IPS-15b (cell line): ENCODE measurements at regions not wholly inside any gene's neighbourhood (a gene's known extent, or its start where the extent isn't known, plus 50 kb on each side); places are given as distances from the start of the nearest gene placed in this dataset.
"Not testable (repeated sequence)": the region's sequence is repeated elsewhere in the genome, so short reads cannot be mapped to it uniquely, and the experiment has no call there.

ENCODE experiments used
- H3K27me3 ChIP-seq: one replicate; pipeline ENCODE4 v1.6.1; 2013; ENCODE audit warnings: low read length; ENCODE audit not compliant: control insufficient read depth, insufficient read depth
- H3K36me3 ChIP-seq: one replicate; pipeline ENCODE4 v1.6.1; 2013; ENCODE audit warnings: low read length; ENCODE audit not compliant: control insufficient read depth, insufficient read depth
- H3K4me1 ChIP-seq: one replicate; pipeline ENCODE4 v1.6.1; 2013; ENCODE audit warnings: mild to moderate bottlenecking, low read length; ENCODE audit not compliant: control insufficient read depth, insufficient read depth
- H3K4me3 ChIP-seq: one replicate; pipeline ENCODE4 v1.5.1; 2013; ENCODE audit warnings: low read depth, low read length
- H3K9ac ChIP-seq: one replicate; pipeline ENCODE4 v1.6.1; 2013; ENCODE audit warnings: low read depth, mild to moderate bottlenecking, low read length
- H3K9me3 ChIP-seq: one replicate; pipeline ENCODE4 v1.6.1; 2013; ENCODE audit warnings: mild to moderate bottlenecking, low read length; ENCODE audit not compliant: control insufficient read depth, insufficient read depth

GRCh38 chr2:145383961-145384360, 864.0 kb upstream of the ZEB2 start:
- Histone ChIP-seq H3K9ac (no peak overlapping the region), H3K9me3 (no peaks in the 10 kb centered on the region), H3K27me3 (no peaks in the 10 kb centered on the region), H3K4me1 (no peaks in the 10 kb centered on the region), H3K36me3 (no peaks in the 10 kb centered on the region), H3K4me3 (no peak overlapping the region)

GRCh38 chr2:145380436-145381017, 860.6 kb upstream of the ZEB2 start:
- H3K27me3 ChIP-seq, result no peaks in the 10 kb centered on the region
- no peak overlapping the region for H3K4me3 ChIP-seq
- H3K9me3 ChIP-seq, result no peaks in the 10 kb centered on the region
- no peaks in the 10 kb centered on the region for H3K36me3 ChIP-seq
- H3K9ac ChIP-seq, result no peak overlapping the region
- H3K4me1 ChIP-seq, result no peaks in the 10 kb centered on the region

- Histone ChIP-seq H3K36me3 (no peaks in the 10 kb centered on the region), H3K4me1 (no peaks in the 10 kb centered on the region), H3K9ac (no peak overlapping the region), H3K4me3 (no peak overlapping the region), H3K27me3 (no peaks in the 10 kb centered on the region), H3K9me3 (no peaks in the 10 kb centered on the region)
Measured at GRCh38 chr2:145379934-145380333, 860.0 kb upstream of the ZEB2 start.

GRCh38 chr2:145374165-145374564, 854.2 kb upstream of the ZEB2 start:
- Histone ChIP-seq H3K9me3 (no peaks in the 10 kb centered on the region), H3K36me3 (no peaks in the 10 kb centered on the region), H3K9ac (no peak overlapping the region), H3K4me1 (no peaks in the 10 kb centered on the region), H3K4me3 (no peak overlapping the region), H3K27me3 (peaks cover 2% of the 10 kb centered on the region)

- not testable (repeated sequence) for H3K27me3 ChIP-seq, H3K9me3 ChIP-seq, H3K4me3 ChIP-seq, H3K4me1 ChIP-seq, H3K36me3 ChIP-seq, H3K9ac ChIP-seq
Measured at GRCh38 chr2:145367334-145367733, 847.4 kb upstream of the ZEB2 start.

GRCh38 chr2:145366341-145366740, 846.4 kb upstream of the ZEB2 start:
- no peaks in the 10 kb centered on the region for H3K9me3 ChIP-seq
- no peak overlapping the region for H3K9ac ChIP-seq
- no peak overlapping the region for H3K4me3 ChIP-seq

GRCh38 chr2:145360129-145360790, 840.3 kb upstream of the ZEB2 start:
- Histone ChIP-seq H3K4me3 (no peak overlapping the region), H3K27me3 (no peaks in the 10 kb centered on the region), H3K9me3 (no peaks in the 10 kb centered on the region), H3K36me3 (no peaks in the 10 kb centered on the region), H3K9ac (no peak overlapping the region), H3K4me1 (no peaks in the 10 kb centered on the region)

More at GRCh38 chr2:145366341-145366740, 846.4 kb upstream of the ZEB2 start:
- no peaks in the 10 kb centered on the region for H3K36me3 ChIP-seq
- H3K4me1 ChIP-seq, result no peaks in the 10 kb centered on the region
- H3K27me3 ChIP-seq, result no peaks in the 10 kb centered on the region

- no peak overlapping the region for H3K4me3 ChIP-seq
- no peaks in the 10 kb centered on the region for H3K9me3 ChIP-seq
- no peak overlapping the region for H3K9ac ChIP-seq
- H3K4me1 ChIP-seq, result no peaks in the 10 kb centered on the region
- no peaks in the 10 kb centered on the region for H3K36me3 ChIP-seq
- H3K27me3 ChIP-seq, result no peaks in the 10 kb centered on the region
Measured at GRCh38 chr2:145359561-145359960, 839.6 kb upstream of the ZEB2 start.

- H3K9ac ChIP-seq, result no peak overlapping the region
- H3K27me3 ChIP-seq, result no peaks in the 10 kb centered on the region
- no peak overlapping the region for H3K4me3 ChIP-seq
- H3K4me1 ChIP-seq, result no peaks in the 10 kb centered on the region
- H3K36me3 ChIP-seq, result no peaks in the 10 kb centered on the region
- no peaks in the 10 kb centered on the region for H3K9me3 ChIP-seq
Measured at GRCh38 chr2:145356056-145356455, 836.1 kb upstream of the ZEB2 start.

GRCh38 chr2:145352484-145352883, 832.6 kb upstream of the ZEB2 start:
- H3K27me3 ChIP-seq, result no peaks in the 10 kb centered on the region
- no peak overlapping the region for H3K4me3 ChIP-seq
- no peaks in the 10 kb centered on the region for H3K9me3 ChIP-seq
- H3K9ac ChIP-seq, result no peak overlapping the region
- H3K4me1 ChIP-seq, result no peaks in the 10 kb centered on the region
- no peaks in the 10 kb centered on the region for H3K36me3 ChIP-seq

- H3K4me1 ChIP-seq, result no peaks in the 10 kb centered on the region
- H3K27me3 ChIP-seq, result no peaks in the 10 kb centered on the region
- H3K36me3 ChIP-seq, result no peaks in the 10 kb centered on the region
- no peaks in the 10 kb centered on the region for H3K9me3 ChIP-seq
- no peak overlapping the region for H3K9ac ChIP-seq
- H3K4me3 ChIP-seq, result no peak overlapping the region
Measured at GRCh38 chr2:145351864-145352425, 832.0 kb upstream of the ZEB2 start.

GRCh38 chr2:145350011-145350410, 830.1 kb upstream of the ZEB2 start:
- Histone ChIP-seq H3K4me1 (no peaks in the 10 kb centered on the region), H3K36me3 (no peaks in the 10 kb centered on the region), H3K9me3 (no peaks in the 10 kb centered on the region), H3K4me3 (no peak overlapping the region), H3K27me3 (no peaks in the 10 kb centered on the region), H3K9ac (no peak overlapping the region)
